ENCODE measurements at regions not wholly inside any gene's neighbourhood (a gene's known extent, or its start where the extent isn't known, plus 50 kb on each side); places are given as distances from the start of the nearest gene placed in this dataset.

DNA sequence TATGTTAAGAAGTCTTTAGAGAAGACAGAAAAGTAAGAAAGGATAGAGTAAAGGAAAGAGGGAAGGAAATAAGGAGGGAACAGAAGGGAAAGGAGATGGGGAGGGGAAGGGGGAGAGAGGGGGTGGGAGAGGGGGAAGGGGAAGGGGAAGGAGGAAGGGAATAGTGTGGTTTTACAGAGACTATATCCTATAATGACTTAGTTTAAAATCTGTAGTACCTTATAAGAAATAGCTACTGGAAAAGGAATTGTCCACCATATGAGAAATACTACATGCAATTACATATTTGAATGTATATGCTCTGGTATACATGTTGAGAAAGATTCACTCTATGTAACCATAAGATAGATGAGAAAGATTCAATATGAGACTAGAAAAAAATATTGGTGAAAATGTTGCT lies 1042.3 kb downstream of the BRINP3 start:
- Histone ChIP-seq H3K4me1 (ENCODE audit: control insufficient read depth, insufficient read depth, low read length) (no peaks in the 10 kb centered on the region), H3K9me3 (ENCODE audit: control insufficient read depth, insufficient read depth, low read length) (no peaks in the 10 kb centered on the region), H3K4me3 (ENCODE audit: low read length) (no peak overlapping the region), H3K27ac (ENCODE audit: low read length) (no peak overlapping the region), H3K36me3 (ENCODE audit: control insufficient read depth, insufficient read depth, low read length) (no peaks in the 10 kb centered on the region), H3K27me3 (ENCODE audit: control insufficient read depth, insufficient read depth, low read length) (no peaks in the 10 kb centered on the region)
- DNase-seq (ENCODE audit: low read depth, low spot score), result no peak

DNA sequence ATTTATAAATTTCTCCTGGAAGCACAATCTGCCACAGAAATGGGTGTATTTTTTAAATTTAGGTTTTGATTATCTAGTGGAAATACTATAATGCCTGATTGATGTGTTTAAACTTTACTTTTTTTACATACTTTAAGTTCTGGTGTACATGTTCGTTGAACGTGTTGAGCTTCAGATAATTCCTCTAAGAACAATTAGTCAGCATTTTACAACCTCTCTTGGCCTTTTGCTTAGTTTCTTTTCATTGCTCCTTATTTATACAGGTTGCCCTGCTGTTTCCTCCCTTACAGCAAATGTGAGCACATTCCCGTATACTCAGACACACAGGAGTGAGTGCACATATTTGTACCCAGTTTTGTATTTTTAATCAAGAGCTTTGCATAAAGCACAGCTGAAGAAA lies 1038.9 kb downstream of the BRINP3 start:
- no peak for DNase-seq (ENCODE audit: low read depth, low spot score)
- no CpG with 5 or more reads among the region's 3 CpGs for WGBS (ENCODE audit: insufficient coverage, insufficient read length)

GRCh38 chr1:189463166-189463565 lies 1014.5 kb downstream of the BRINP3 start:
- Histone ChIP-seq H3K4me1 (ENCODE audit: control insufficient read depth, insufficient read depth, low read length) (no peaks in the 10 kb centered on the region), H3K27me3 (ENCODE audit: control insufficient read depth, insufficient read depth, low read length) (no peaks in the 10 kb centered on the region), H3K4me3 (ENCODE audit: low read length) (no peak overlapping the region), H3K27ac (ENCODE audit: low read length) (no peak overlapping the region), H3K9me3 (ENCODE audit: control insufficient read depth, insufficient read depth, low read length) (no peaks in the 10 kb centered on the region), H3K36me3 (ENCODE audit: control insufficient read depth, insufficient read depth, low read length) (no peaks in the 10 kb centered on the region)
- no peak for DNase-seq (ENCODE audit: low read depth, low spot score)
- WGBS (ENCODE audit: insufficient coverage, insufficient read length), result no CpG with 5 or more reads among the region's 4 CpGs

More for the DNA sequence above, 1038.9 kb downstream of the BRINP3 start:
- Histone ChIP-seq H3K27ac (ENCODE audit: low read length) (no peak overlapping the region), H3K27me3 (ENCODE audit: control insufficient read depth, insufficient read depth, low read length) (no peaks in the 10 kb centered on the region), H3K4me3 (ENCODE audit: low read length) (no peak overlapping the region), H3K9me3 (ENCODE audit: control insufficient read depth, insufficient read depth, low read length) (no peaks in the 10 kb centered on the region), H3K36me3 (ENCODE audit: control insufficient read depth, insufficient read depth, low read length) (no peaks in the 10 kb centered on the region), H3K4me1 (ENCODE audit: control insufficient read depth, insufficient read depth, low read length) (no peaks in the 10 kb centered on the region)

DNA sequence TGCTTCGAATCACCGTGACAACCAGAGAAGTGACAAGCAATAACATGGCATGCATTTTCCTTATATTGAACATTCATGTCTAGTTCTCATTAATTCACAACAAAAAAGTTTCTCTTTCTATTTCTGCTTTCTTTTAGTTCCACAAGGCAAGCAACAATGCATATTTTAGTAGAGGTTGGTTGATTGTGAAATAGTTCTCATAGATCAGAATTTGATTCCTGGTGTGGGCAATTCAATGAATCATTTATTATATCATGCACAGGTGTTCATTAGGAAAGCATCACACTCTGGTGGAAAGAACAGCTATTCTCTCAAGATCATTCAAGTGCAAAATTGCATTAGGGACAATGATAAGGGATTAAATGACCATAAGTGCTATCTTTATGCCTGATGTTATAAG lies 980.9 kb downstream of the BRINP3 start:
- Histone ChIP-seq H3K36me3 (ENCODE audit: control insufficient read depth, insufficient read depth, low read length) (no peaks in the 10 kb centered on the region), H3K27me3 (ENCODE audit: control insufficient read depth, insufficient read depth, low read length) (no peaks in the 10 kb centered on the region), H3K4me3 (ENCODE audit: low read length) (no peak overlapping the region), H3K9me3 (ENCODE audit: control insufficient read depth, insufficient read depth, low read length) (no peaks in the 10 kb centered on the region), H3K4me1 (ENCODE audit: control insufficient read depth, insufficient read depth, low read length) (no peaks in the 10 kb centered on the region), H3K27ac (ENCODE audit: low read length) (no peak overlapping the region)
- no CpG with 5 or more reads among the region's 2 CpGs for WGBS (ENCODE audit: insufficient coverage, insufficient read length)
- no peak for DNase-seq (ENCODE audit: low read depth, low spot score)

- no peaks in the 10 kb centered on the region for H3K27me3 ChIP-seq (ENCODE audit: control insufficient read depth, insufficient read depth, low read length)
- H3K4me3 ChIP-seq (ENCODE audit: low read length), result no peak overlapping the region
- no peaks in the 10 kb centered on the region for H3K4me1 ChIP-seq (ENCODE audit: control insufficient read depth, insufficient read depth, low read length)
- no CpG with 5 or more reads among the region's 4 CpGs for WGBS (ENCODE audit: insufficient coverage, insufficient read length)
- H3K9me3 ChIP-seq (ENCODE audit: control insufficient read depth, insufficient read depth, low read length), result no peaks in the 10 kb centered on the region
- H3K36me3 ChIP-seq (ENCODE audit: control insufficient read depth, insufficient read depth, low read length), result no peaks in the 10 kb centered on the region
- DNase-seq (ENCODE audit: low read depth, low spot score), result no peak
- H3K27ac ChIP-seq (ENCODE audit: low read length), result no peak overlapping the region
Observed at GRCh38 chr1:189499736-189500135, 977.9 kb downstream of the BRINP3 start.

GRCh38 chr1:189500778-189501177 lies 976.9 kb downstream of the BRINP3 start:
- no peaks in the 10 kb centered on the region for H3K9me3 ChIP-seq (ENCODE audit: control insufficient read depth, insufficient read depth, low read length)
- H3K4me1 ChIP-seq (ENCODE audit: control insufficient read depth, insufficient read depth, low read length), result no peaks in the 10 kb centered on the region
- no peak for DNase-seq (ENCODE audit: low read depth, low spot score)
- no peak overlapping the region for H3K4me3 ChIP-seq (ENCODE audit: low read length)
- H3K27ac ChIP-seq (ENCODE audit: low read length), result no peak overlapping the region
- no CpG with 5 or more reads among the region's 2 CpGs for WGBS (ENCODE audit: insufficient coverage, insufficient read length)
- no peaks in the 10 kb centered on the region for H3K36me3 ChIP-seq (ENCODE audit: control insufficient read depth, insufficient read depth, low read length)
- no peaks in the 10 kb centered on the region for H3K27me3 ChIP-seq (ENCODE audit: control insufficient read depth, insufficient read depth, low read length)

GRCh38 chr1:189510827-189511226 lies 966.8 kb downstream of the BRINP3 start:
- no peak overlapping the region for H3K27ac ChIP-seq (ENCODE audit: low read length)
- DNase-seq (ENCODE audit: low read depth, low spot score), result no peak
- H3K36me3 ChIP-seq (ENCODE audit: control insufficient read depth, insufficient read depth, low read length), result no peaks in the 10 kb centered on the region
- H3K9me3 ChIP-seq (ENCODE audit: control insufficient read depth, insufficient read depth, low read length), result no peaks in the 10 kb centered on the region
- 0 out of 2 replicates have a peak, but pooled peaks cover 1% of the 10 kb centered on the region for H3K4me1 ChIP-seq (ENCODE audit: control insufficient read depth, insufficient read depth, low read length)
- no peaks in the 10 kb centered on the region for H3K27me3 ChIP-seq (ENCODE audit: control insufficient read depth, insufficient read depth, low read length)
- no peak overlapping the region for H3K4me3 ChIP-seq (ENCODE audit: low read length)

DNA sequence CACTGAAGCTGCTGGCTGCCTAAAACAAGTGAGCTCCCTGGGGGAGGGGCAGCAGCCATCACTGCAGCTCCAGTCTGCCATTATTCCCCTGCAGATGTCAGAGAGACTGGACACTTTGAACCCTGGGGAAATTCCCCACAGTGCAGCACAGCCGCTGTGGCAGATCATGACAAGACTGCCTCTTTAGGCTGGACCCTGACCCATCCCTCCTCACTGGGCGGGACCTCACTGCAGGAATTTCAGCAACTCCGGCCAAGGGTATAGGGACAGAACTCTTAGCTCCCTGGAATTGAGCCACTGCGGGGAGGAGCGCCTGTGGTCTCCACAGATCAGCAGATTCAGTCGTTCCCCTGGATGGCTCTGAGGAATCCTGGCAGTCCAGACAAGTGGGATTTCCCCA lies 964.6 kb downstream of the BRINP3 start:
- no CpG with 5 or more reads among the region's 6 CpGs for WGBS (ENCODE audit: insufficient coverage, insufficient read length)
- no peak for DNase-seq (ENCODE audit: low read depth, low spot score)
- no peaks in the 10 kb centered on the region for H3K9me3 ChIP-seq (ENCODE audit: control insufficient read depth, insufficient read depth, low read length)
- H3K4me1 ChIP-seq (ENCODE audit: control insufficient read depth, insufficient read depth, low read length), result 0 out of 2 replicates have a peak, but pooled peaks cover 1% of the 10 kb centered on the region
- H3K36me3 ChIP-seq (ENCODE audit: control insufficient read depth, insufficient read depth, low read length), result no peaks in the 10 kb centered on the region
- H3K4me3 ChIP-seq (ENCODE audit: low read length), result no peak overlapping the region
- no peaks in the 10 kb centered on the region for H3K27me3 ChIP-seq (ENCODE audit: control insufficient read depth, insufficient read depth, low read length)
- H3K27ac ChIP-seq (ENCODE audit: low read length), result no peak overlapping the region

- DNase-seq (ENCODE audit: low read depth, low spot score), result no peak
- Histone ChIP-seq H3K4me3 (ENCODE audit: low read length) (no peak overlapping the region), H3K27me3 (ENCODE audit: control insufficient read depth, insufficient read depth, low read length) (no peaks in the 10 kb centered on the region), H3K4me1 (ENCODE audit: control insufficient read depth, insufficient read depth, low read length) (peaks cover 2% of the 10 kb centered on the region), H3K9me3 (ENCODE audit: control insufficient read depth, insufficient read depth, low read length) (no peaks in the 10 kb centered on the region), H3K36me3 (ENCODE audit: control insufficient read depth, insufficient read depth, low read length) (no peaks in the 10 kb centered on the region), H3K27ac (ENCODE audit: low read length) (no peak overlapping the region)
- no CpG with 5 or more reads among the region's 6 CpGs for WGBS (ENCODE audit: insufficient coverage, insufficient read length)
Observed at GRCh38 chr1:189522441-189522840, 955.2 kb downstream of the BRINP3 start.

- Histone ChIP-seq H3K36me3 (ENCODE audit: control insufficient read depth, insufficient read depth, low read length) (no peaks in the 10 kb centered on the region), H3K4me1 (ENCODE audit: control insufficient read depth, insufficient read depth, low read length) (peaks cover 2% of the 10 kb centered on the region), H3K4me3 (ENCODE audit: low read length) (no peak overlapping the region), H3K27me3 (ENCODE audit: control insufficient read depth, insufficient read depth, low read length) (no peaks in the 10 kb centered on the region), H3K27ac (ENCODE audit: low read length) (no peak overlapping the region), H3K9me3 (ENCODE audit: control insufficient read depth, insufficient read depth, low read length) (no peaks in the 10 kb centered on the region)
- DNase-seq (ENCODE audit: low read depth, low spot score), result no peak
- no CpG with 5 or more reads among the region's 1 CpG for WGBS (ENCODE audit: insufficient coverage, insufficient read length)
Observed at GRCh38 chr1:189524501-189524900, 953.2 kb downstream of the BRINP3 start.

DNA sequence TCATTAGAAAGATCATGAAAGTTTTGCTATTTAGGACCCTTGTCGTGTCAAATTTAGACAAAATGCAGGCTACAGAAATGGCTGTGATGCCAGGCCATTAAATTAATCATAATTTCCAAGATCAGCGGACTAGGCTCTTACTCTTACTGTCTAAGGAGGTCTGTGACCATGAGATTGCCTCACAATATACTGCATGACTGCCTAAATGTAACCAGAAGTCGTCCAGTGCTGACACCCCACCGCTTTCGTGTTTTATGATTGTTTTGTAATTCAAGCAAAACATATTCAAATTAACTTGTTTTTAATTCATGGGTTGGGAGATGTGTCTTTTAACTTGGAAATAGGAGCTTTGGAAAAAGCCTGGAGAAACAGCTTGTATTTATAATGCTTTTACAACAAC lies 947.5 kb downstream of the BRINP3 start:
- no peaks in the 10 kb centered on the region for H3K9me3 ChIP-seq (ENCODE audit: control insufficient read depth, insufficient read depth, low read length)
- H3K4me3 ChIP-seq (ENCODE audit: low read length), result no peak overlapping the region
- H3K36me3 ChIP-seq (ENCODE audit: control insufficient read depth, insufficient read depth, low read length), result no peaks in the 10 kb centered on the region
- peaks cover 3% of the 10 kb centered on the region for H3K4me1 ChIP-seq (ENCODE audit: control insufficient read depth, insufficient read depth, low read length)
- no CpG with 5 or more reads among the region's 5 CpGs for WGBS (ENCODE audit: insufficient coverage, insufficient read length)
- no peak for DNase-seq (ENCODE audit: low read depth, low spot score)
- no peak overlapping the region for H3K27ac ChIP-seq (ENCODE audit: low read length)
- no peaks in the 10 kb centered on the region for H3K27me3 ChIP-seq (ENCODE audit: control insufficient read depth, insufficient read depth, low read length)

All from iPS DF 6.9 (cell line).